ENCODE measurements at regions not wholly inside any gene's neighbourhood (a gene's known extent, or its start where the extent isn't known, plus 50 kb on each side); places are given as distances from the start of the nearest gene placed in this dataset.

- Histone ChIP-seq H4K20me1 (ENCODE audit: insufficient read depth) (no peaks in the 10 kb centered on the region), H3F3A (replicated peaks; ENCODE audit: insufficient read depth) (no peaks in the 10 kb centered on the region), H3K9me2 (no peaks in the 10 kb centered on the region), H3K9ac (no peak overlapping the region), H3K4me1 (ENCODE audit: control insufficient read depth in 1 of 2, insufficient read depth in 2 of 2, low read depth in 1 of 2, low read length in 1 of 2) (no peaks in the 10 kb centered on the region), H3K4me2 (no peak overlapping the region), H3K27me3 (ENCODE audit: insufficient read depth) (peaks cover 14% of the 10 kb centered on the region; the same call in 1 of the 2 replicates), H3K4me3 (ENCODE audit: low read depth in 2 of 2, low read length in 1 of 2) (no peak overlapping the region), H3K9me3 (no peaks in the 10 kb centered on the region), H3K79me2 (ENCODE audit: insufficient read depth) (no peaks in the 10 kb centered on the region), H3K36me3 (replicated peaks in 1 of 2; ENCODE audit: control insufficient read depth in 1 of 2, insufficient read depth in 2 of 2, low read length in 1 of 2) (no peaks in the 10 kb centered on the region), H3K27ac (ENCODE audit: low read depth in 2 of 2, low read length in 1 of 2) (no peak overlapping the region), H2AFZ (ENCODE audit: low read depth) (no peak overlapping the region)
- DNase-seq = no peak
- ChIA-PET POLR2A (no interaction called here), CTCF (interaction anchor here (0.6 to 6.2 kb wide), 5 partner anchors 16 to 404 kb away, joined by 3 to 43 read pairs (median 4); partner anchors contain the start of gene SNX18)
- 25% methylated on average over 4 of the region's 4 CpGs for WGBS (ENCODE audit: low lambda C conversion rate)
- TF ChIP-seq NFIC (IDR thresholded peaks at IDR 0.05; ENCODE audit: borderline replicate concordance) = no peak
- TF ChIP-seq TCF12 (IDR thresholded peaks at IDR 0.05) = no peak
- TF ChIP-seq YY1 (IDR thresholded peaks at IDR 0.05; ENCODE audit: low read depth) = no peak
- TF ChIP-seq MAX (IDR thresholded peaks at IDR 0.05; ENCODE audit: low read depth) = no peak
- no peak for TF ChIP-seq POLR2AphosphoS5 (IDR thresholded peaks at IDR 0.05; ENCODE audit: low read depth, low read length)
- no peak for TF ChIP-seq ELF1 (IDR thresholded peaks at IDR 0.05)
- TF ChIP-seq JUND (IDR thresholded peaks at IDR 0.05) = no peak
These were observed 133.9 kb downstream of the ESM1 start for GRCh38 chr5:54851449-54851848.

- H3K9me2 ChIP-seq = no peaks in the 10 kb centered on the region
- no peaks in the 10 kb centered on the region for H3K36me3 ChIP-seq (replicated peaks in 1 of 2; ENCODE audit: control insufficient read depth in 1 of 2, insufficient read depth in 2 of 2, low read length in 1 of 2)
- no peak overlapping the region for H3K4me3 ChIP-seq (ENCODE audit: low read depth in 2 of 2, low read length in 1 of 2)
- H3K9me3 ChIP-seq = no peaks in the 10 kb centered on the region
- WGBS (ENCODE audit: low lambda C conversion rate) = 26% methylated on average over 5 of the region's 5 CpGs
- H3K79me2 ChIP-seq (ENCODE audit: insufficient read depth) = no peaks in the 10 kb centered on the region
- ChIA-PET CTCF (interaction anchor here (5.4 to 6.2 kb wide), 2 partner anchors 19 to 331 kb away, joined by 33 to 43 read pairs; partner anchors contain the start of gene SNX18), POLR2A (no interaction called here)
- no peaks in the 10 kb centered on the region for H4K20me1 ChIP-seq (ENCODE audit: insufficient read depth)
- no peak overlapping the region for H2AFZ ChIP-seq (ENCODE audit: low read depth)
- peaks cover 0 to 3% of the 10 kb centered on the region in 2 experiments; a peak in 1 of 4 replicates for H3K4me1 ChIP-seq (ENCODE audit: control insufficient read depth in 1 of 2, insufficient read depth in 2 of 2, low read depth in 1 of 2, low read length in 1 of 2)
- H3K9ac ChIP-seq = no peak overlapping the region
- no peak overlapping the region for H3K27ac ChIP-seq (ENCODE audit: low read depth in 2 of 2, low read length in 1 of 2)
- H3K4me2 ChIP-seq = no peak overlapping the region
- H3K27me3 ChIP-seq (ENCODE audit: insufficient read depth) = peaks cover 14% of the 10 kb centered on the region; the same call in 1 of the 2 replicates
- DNase-seq = no peak
- H3F3A ChIP-seq (replicated peaks; ENCODE audit: insufficient read depth) = no peaks in the 10 kb centered on the region
- no peak for TF ChIP-seq MXI1 (IDR thresholded peaks at IDR 0.05; ENCODE audit: low read depth, low read length)
- TF ChIP-seq EP300 (IDR thresholded peaks at IDR 0.05; ENCODE audit: borderline replicate concordance in 1 of 2, low read depth in 1 of 2, low read length in 1 of 2) = no peak
- no peak for TF ChIP-seq RXRA (IDR thresholded peaks at IDR 0.05; ENCODE audit: borderline replicate concordance, low read depth)
- TF ChIP-seq CHD2 (IDR thresholded peaks at IDR 0.05; ENCODE audit: low read length, partially characterized antibody) = no peak
- no peak for TF ChIP-seq FOXM1 (IDR thresholded peaks at IDR 0.05; ENCODE audit: low read depth)
- TF ChIP-seq TEAD4 (IDR thresholded peaks at IDR 0.05; ENCODE audit: borderline replicate concordance, insufficient read depth) = no peak
- TF ChIP-seq SIN3A (IDR thresholded peaks at IDR 0.05; ENCODE audit: borderline replicate concordance, low read depth, low read length) = no peak
- TF ChIP-seq EZH2phosphoT487 (IDR thresholded peaks at IDR 0.05; ENCODE audit: borderline replicate concordance, low read depth) = no peak
- TF ChIP-seq CTCF (IDR thresholded peaks at IDR 0.05) = no peak
- no peak for TF ChIP-seq MEF2A (IDR thresholded peaks at IDR 0.05; ENCODE audit: borderline replicate concordance, low read depth)
- no peak for TF ChIP-seq JUND (IDR thresholded peaks at IDR 0.05)
- no peak for TF ChIP-seq ELF1 (IDR thresholded peaks at IDR 0.05)
- no peak for TF ChIP-seq NRF1 (IDR thresholded peaks at IDR 0.05; ENCODE audit: low read depth, low read length)
- no peak for TF ChIP-seq IRF3 (IDR thresholded peaks at IDR 0.05; ENCODE audit: low read depth, low read length)
- TF ChIP-seq REST (IDR thresholded peaks at IDR 0.05; ENCODE audit: low read depth, low read length) = no peak
- no peak for TF ChIP-seq TCF12 (IDR thresholded peaks at IDR 0.05)
- no peak for TF ChIP-seq USF2 (IDR thresholded peaks at IDR 0.05; ENCODE audit: borderline replicate concordance, low read depth, low read length)
- no peak for TF ChIP-seq NFIC (IDR thresholded peaks at IDR 0.05; ENCODE audit: borderline replicate concordance)
- no peak for TF ChIP-seq RAD21 (IDR thresholded peaks at IDR 0.05; ENCODE audit: low read length)
These were observed 136.8 kb downstream of the ESM1 start for GRCh38 chr5:54848581-54848980.

All from SK-N-SH (cell line).